RPMI8226 (cell line): ENCODE measurements at regions not wholly inside any gene's neighbourhood (a gene's known extent, or its start where the extent isn't known, plus 50 kb on each side); places are given as distances from the start of the nearest gene placed in this dataset.
A peak's percentile ranks its signal among the peaks of the same experiment; 100 is the strongest.
"Not testable (repeated sequence)": the region's sequence is repeated elsewhere in the genome, so short reads cannot be mapped to it uniquely, and the experiment has no call there.

Experiments
- DNase-seq: peaks from one replicate; pipeline ENCODE4 v3.0.0-alpha.2; 2015

GRCh38 chr6:57989520-57990080, 672.2 kb downstream of the PRIM2 start:
- DNase-seq, result not testable (repeated sequence)

GRCh38 chr6:57998858-57999619, 681.6 kb downstream of the PRIM2 start:
- DNase-seq, result not testable (repeated sequence)

GRCh38 chr6:58000233-58000632, 682.8 kb downstream of the PRIM2 start:
- DNase-seq, result not testable (repeated sequence)

GRCh38 chr6:58003417-58004167, 686.2 kb downstream of the PRIM2 start:
- peak; percentile 5 for DNase-seq

GRCh38 chr6:58007334-58008000, 690.0 kb downstream of the PRIM2 start:
- not testable (repeated sequence) for DNase-seq

- not testable (repeated sequence) for DNase-seq
Measured at GRCh38 chr6:58008001-58008335, 690.5 kb downstream of the PRIM2 start.

GRCh38 chr6:58011954-58012600, 694.6 kb downstream of the PRIM2 start:
- DNase-seq, result not testable (repeated sequence)

- DNase-seq, result not testable (repeated sequence)
Measured at GRCh38 chr6:58016614-58017013, 699.2 kb downstream of the PRIM2 start.

- not testable (repeated sequence) for DNase-seq
Measured at GRCh38 chr6:58028188-58028587, 710.8 kb downstream of the PRIM2 start.

GRCh38 chr6:58038213-58038612, 720.8 kb downstream of the PRIM2 start:
- not testable (repeated sequence) for DNase-seq

- DNase-seq, result not testable (repeated sequence)
Measured at GRCh38 chr6:58046584-58046983, 729.2 kb downstream of the PRIM2 start.

GRCh38 chr6:58047389-58047788, 730.0 kb downstream of the PRIM2 start:
- not testable (repeated sequence) for DNase-seq

GRCh38 chr6:58047865-58048264, 730.4 kb downstream of the PRIM2 start:
- DNase-seq, result not testable (repeated sequence)

- not testable (repeated sequence) for DNase-seq
Measured at GRCh38 chr6:58055465-58056176, 738.2 kb downstream of the PRIM2 start.

GRCh38 chr6:58059701-58060100, 742.3 kb downstream of the PRIM2 start:
- not testable (repeated sequence) for DNase-seq

- DNase-seq, result not testable (repeated sequence)
Measured at GRCh38 chr6:58063542-58063941, 746.1 kb downstream of the PRIM2 start.

GRCh38 chr6:58067867-58068548, 750.6 kb downstream of the PRIM2 start:
- DNase-seq, result not testable (repeated sequence)

GRCh38 chr6:58073263-58073662, 755.8 kb downstream of the PRIM2 start:
- no peak for DNase-seq

GRCh38 chr6:58090067-58090466, 772.6 kb downstream of the PRIM2 start:
- DNase-seq, result not testable (repeated sequence)

GRCh38 chr6:58097251-58097650, 779.8 kb downstream of the PRIM2 start:
- DNase-seq, result not testable (repeated sequence)

- DNase-seq, result no peak
Measured at GRCh38 chr6:58113960-58114359, 796.5 kb downstream of the PRIM2 start.
